Sigmoid colon (tissue), 6 donors: ENCODE measurements at regions not wholly inside any gene's neighbourhood (a gene's known extent, or its start where the extent isn't known, plus 50 kb on each side); places are given as distances from the start of the nearest gene placed in this dataset.
A peak's percentile ranks its signal among the peaks of the same experiment; 100 is the strongest.

Source experiments
- DNase-seq: peaks from one replicate; pipeline ENCODE4 v3.0.0-alpha.2; 2019
- H3K27ac ChIP-seq, 4 donors: fragments of 200-600 bp; sonication (generic); one replicate each; pipeline ENCODE4 v1.5.1; 2016 to 2019; ENCODE audit warnings: mild to moderate bottlenecking in 1 of 4
- H3K27me3 ChIP-seq, 3 donors: fragments of 200-600 bp; sonication (generic); one replicate each; pipeline ENCODE4 v1.5.1; 2019; ENCODE audit warnings: mild to moderate bottlenecking in 1 of 3
- H3K36me3 ChIP-seq, 4 donors: fragments of 200-600 bp; sonication (generic); one replicate each; pipeline ENCODE4 v1.5.1; 2016 to 2019
- H3K4me1 ChIP-seq, 4 donors: fragments of 200-600 bp; sonication (generic); one replicate each; pipeline ENCODE4 v1.5.1; 2017 to 2019
- H3K4me3 ChIP-seq, 4 donors: fragments of 200-600 bp; sonication (generic); one replicate each; pipeline ENCODE4 v1.5.1; 2017 to 2019; ENCODE audit warnings: mild to moderate bottlenecking in 2 of 4, moderate library complexity in 1 of 4
- H3K9me3 ChIP-seq, 4 donors: fragments of 200-600 bp in 3 of 4; sonication (generic) in 3 of 4; one replicate each; pipeline versions ENCODE4 v1.5.1 to v1.6.1; 2013 to 2019
- CTCF ChIP-seq, 4 experiments: fragments of 450-650 bp in 3 of 4; fragments of 200-600 bp in 1 of 4; IDR thresholded peaks; one replicate each; pipeline ENCODE4 v1.5.1; 2016 to 2019; ENCODE audit warnings: antibody characterized with exemption in 4 of 4, mild to moderate bottlenecking in 3 of 4, moderate library complexity in 2 of 4
- EP300 ChIP-seq, 4 donors: sonication (generic); formaldehyde crosslinking; IDR thresholded peaks; one replicate each; pipeline ENCODE4 v1.6.1; 2017; ENCODE audit warnings: antibody characterized with exemption in 4 of 4
- POLR2A ChIP-seq, 2 donors: fragments of 450-650 bp; IDR thresholded peaks; one replicate each; pipeline ENCODE4 v1.6.1; 2016; ENCODE audit warnings: antibody characterized with exemption in 2 of 2, mild to moderate bottlenecking in 2 of 2, moderate library complexity in 2 of 2
- POLR2AphosphoS5 ChIP-seq, 4 donors: sonication (generic); formaldehyde crosslinking; IDR thresholded peaks; one replicate each; pipeline ENCODE4 v1.6.1; 2017; ENCODE audit warnings: antibody characterized with exemption in 4 of 4
- WGBS, 2 donors: extraction: QIAGEN DNeasy Blood & Tissue Kit; methylation state at CpG; one replicate each; pipeline ENCODE4 v1.1.7; 2013; 5-methylcytosine and 5-hydroxymethylcytosine counted together
- intact Hi-C: fragments of 100-400 bp; cut with DNase I; formaldehyde crosslinking; loops from one replicate; pipeline ENCODE4 v1.15.1; 2023
- donor health status: healthy with polysubstance abuse.
- donor health status: healthy.

- Histone ChIP-seq H3K9me3 (no peaks in the 10 kb centered on the region), H3K36me3 (peaks cover under 1 to 92% (median 32%) of the 10 kb centered on the region in 4 donors), H3K4me1 (peaks cover 0 to 10% (median 0%) of the 10 kb centered on the region in 4 donors), H3K4me3 (no peak overlapping the region), H3K27ac (no peak overlapping the region), H3K27me3 (no peaks in the 10 kb centered on the region)
- no peak for DNase-seq
- 88 to 97% methylated on average over 1 of the region's 1 CpG for WGBS, 2 donors
- intact Hi-C loops: no loop called here
- TF ChIP-seq CTCF (IDR thresholded peaks at IDR 0.05): no peak
These were observed 70.2 kb upstream of the SLC4A11 start for GRCh38 chr20:3309226-3309625.

- intact Hi-C loops: no loop called here
- H3K27me3 ChIP-seq: no peaks in the 10 kb centered on the region
- WGBS, 2 donors: 55 to 71% methylated on average over 2 of the region's 2 CpGs
- no peaks in the 10 kb centered on the region for H3K4me1 ChIP-seq
- no peaks in the 10 kb centered on the region for H3K9me3 ChIP-seq
- no peak overlapping the region for H3K4me3 ChIP-seq
- no peak for TF ChIP-seq POLR2A (IDR thresholded peaks at IDR 0.05)
- no peak for TF ChIP-seq POLR2AphosphoS5 (IDR thresholded peaks at IDR 0.05)
- TF ChIP-seq CTCF (IDR thresholded peaks at IDR 0.05): no peak
- no peak for TF ChIP-seq EP300 (IDR thresholded peaks at IDR 0.05)
- DNase-seq: no peak
- H3K36me3 ChIP-seq: peaks cover 6 to 93% (median 38%) of the 10 kb centered on the region in 4 donors
- H3K27ac ChIP-seq: peak overlapping the region in 1 of 4 donors; percentile 43
These were observed 68.7 kb upstream of the SLC4A11 start for GRCh38 chr20:3307725-3308124.

- H3K9me3 ChIP-seq: no peaks in the 10 kb centered on the region
- peaks cover 6 to 93% (median 40%) of the 10 kb centered on the region in 4 donors for H3K36me3 ChIP-seq
- 90 to 92% methylated on average over 2 of the region's 2 CpGs for WGBS, 2 donors
- TF ChIP-seq POLR2AphosphoS5 (IDR thresholded peaks at IDR 0.05) (no peak), CTCF (IDR thresholded peaks at IDR 0.05) (no peak), EP300 (IDR thresholded peaks at IDR 0.05) (no peak), POLR2A (IDR thresholded peaks at IDR 0.05) (no peak)
- no peaks in the 10 kb centered on the region for H3K4me1 ChIP-seq
- intact Hi-C loops: no loop called here
- H3K4me3 ChIP-seq: no peak overlapping the region
- H3K27me3 ChIP-seq: no peaks in the 10 kb centered on the region
- H3K27ac ChIP-seq: peak overlapping the region in 1 of 4 donors; percentile 43
- no peak for DNase-seq
These were observed 68.1 kb upstream of the SLC4A11 start for GRCh38 chr20:3307078-3307477.

DNA sequence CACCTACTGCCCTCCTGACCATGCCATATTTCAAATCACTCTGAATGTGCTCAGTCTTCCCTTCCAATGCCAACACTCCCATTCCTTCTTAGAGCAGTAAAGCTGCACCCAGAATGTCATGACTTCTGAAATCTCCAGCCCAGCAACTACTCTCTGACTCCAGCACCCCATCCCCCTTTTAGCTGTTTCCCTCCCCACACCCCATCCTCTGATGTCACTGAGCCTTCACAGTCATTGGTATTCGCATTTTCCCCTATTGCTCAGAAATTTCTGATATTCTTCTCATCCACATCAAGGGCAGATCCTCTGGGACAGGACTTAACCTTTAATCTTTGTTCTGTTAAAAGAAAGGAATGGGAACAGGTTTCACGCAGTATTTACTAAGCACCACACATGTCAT is 67.1 kb upstream of the SLC4A11 start:
- WGBS, 2 donors: 92 to 93% methylated on average over 2 of the region's 2 CpGs
- intact Hi-C loops: no loop called here
- Histone ChIP-seq H3K9me3 (no peaks in the 10 kb centered on the region), H3K36me3 (peaks cover 6 to 93% (median 36%) of the 10 kb centered on the region in 4 donors), H3K27me3 (no peaks in the 10 kb centered on the region), H3K27ac (no peak overlapping the region), H3K4me1 (no peaks in the 10 kb centered on the region), H3K4me3 (no peak overlapping the region)
- TF ChIP-seq POLR2A (IDR thresholded peaks at IDR 0.05) (no peak), POLR2AphosphoS5 (IDR thresholded peaks at IDR 0.05) (no peak), CTCF (IDR thresholded peaks at IDR 0.05) (no peak), EP300 (IDR thresholded peaks at IDR 0.05) (no peak)
- no peak for DNase-seq

- Histone ChIP-seq H3K36me3 (peaks cover 6 to 90% (median 33%) of the 10 kb centered on the region in 4 donors), H3K27me3 (no peaks in the 10 kb centered on the region), H3K9me3 (no peaks in the 10 kb centered on the region), H3K27ac (no peak overlapping the region), H3K4me1 (no peaks in the 10 kb centered on the region), H3K4me3 (no peak overlapping the region)
- 96 to 97% methylated on average over 4 of the region's 4 CpGs for WGBS, 2 donors
- TF ChIP-seq POLR2A (IDR thresholded peaks at IDR 0.05) (no peak), EP300 (IDR thresholded peaks at IDR 0.05) (no peak), CTCF (IDR thresholded peaks at IDR 0.05) (no peak), POLR2AphosphoS5 (IDR thresholded peaks at IDR 0.05) (no peak)
- DNase-seq: no peak
- intact Hi-C loops: no loop called here
These were observed 65.5 kb upstream of the SLC4A11 start for GRCh38 chr20:3304456-3304855.
